ENCODE measurements at regions not wholly inside any gene's neighbourhood (a gene's known extent, or its start where the extent isn't known, plus 50 kb on each side); places are given as distances from the start of the nearest gene placed in this dataset.

DNA sequence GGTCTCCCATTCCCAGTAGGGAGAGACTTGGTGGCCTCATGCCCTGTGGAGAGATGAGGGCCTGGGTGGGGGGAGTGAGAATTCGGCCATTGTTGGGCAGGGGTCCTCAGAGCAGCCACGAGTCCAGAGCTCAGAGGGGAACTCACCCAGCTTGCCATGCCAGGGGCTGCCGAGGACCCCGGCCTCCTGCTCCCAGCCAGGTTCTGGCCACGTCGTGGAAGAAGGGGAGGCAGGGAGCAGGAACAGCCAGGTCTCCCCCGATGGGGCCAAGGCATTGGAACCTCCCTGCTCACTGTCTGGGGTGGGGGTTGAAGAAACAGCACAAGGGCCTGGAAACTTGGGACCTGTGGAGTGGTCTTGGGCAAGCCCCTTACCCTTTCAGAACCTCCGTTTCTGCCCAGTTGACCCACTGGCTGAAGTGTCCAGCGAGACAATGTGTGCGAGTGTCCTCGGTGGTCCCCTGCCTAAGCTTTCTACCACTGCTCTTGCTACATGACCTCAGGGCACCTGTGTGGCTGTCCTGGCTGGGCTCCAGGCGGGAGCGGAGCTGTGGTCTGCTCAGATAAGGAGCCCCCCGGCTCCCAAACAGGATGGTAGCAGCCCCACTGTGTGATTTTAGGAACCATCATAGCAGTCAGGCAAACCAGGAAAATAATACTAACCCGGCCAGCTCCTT, 74.7 kb upstream of the WNT11 start:
- Histone ChIP-seq H3K27me3 (ENCODE audit: control insufficient read depth in 3 of 3, insufficient read depth in 3 of 3, low read length in 2 of 3) (no peaks in the 10 kb centered on the region), H3K36me3 (ENCODE audit: control insufficient read depth in 4 of 4, insufficient read depth in 4 of 4, low read length in 4 of 4) (no peaks in the 10 kb centered on the region), H3K4me1 (ENCODE audit: control insufficient read depth in 5 of 5, insufficient read depth in 5 of 5, low read length in 5 of 5) (peaks cover 0 to 19% (median 0%) of the 10 kb centered on the region in 5 donors), H3K4me3 (no peak overlapping the region), H3K9me3 (ENCODE audit: control insufficient read depth in 4 of 4, insufficient read depth in 3 of 4, low read length in 3 of 4) (no peaks in the 10 kb centered on the region), H3K27ac (ENCODE audit: low read depth in 1 of 2, low read length in 1 of 2) (no peak overlapping the region), H3K9ac (ENCODE audit: insufficient read depth in 1 of 2, low read length in 2 of 2) (no peak overlapping the region)
- ATAC-seq (ENCODE audit: insufficient read depth, low FRiP score) = no peak
- DNase-seq = no peak
- WGBS, 2 donors = 86 to 87% methylated on average over 15 of the region's 15 CpGs
- TF ChIP-seq CTCF (IDR thresholded peaks at IDR 0.05; ENCODE audit: control extremely low read depth, extremely low read depth) = no peak

DNA sequence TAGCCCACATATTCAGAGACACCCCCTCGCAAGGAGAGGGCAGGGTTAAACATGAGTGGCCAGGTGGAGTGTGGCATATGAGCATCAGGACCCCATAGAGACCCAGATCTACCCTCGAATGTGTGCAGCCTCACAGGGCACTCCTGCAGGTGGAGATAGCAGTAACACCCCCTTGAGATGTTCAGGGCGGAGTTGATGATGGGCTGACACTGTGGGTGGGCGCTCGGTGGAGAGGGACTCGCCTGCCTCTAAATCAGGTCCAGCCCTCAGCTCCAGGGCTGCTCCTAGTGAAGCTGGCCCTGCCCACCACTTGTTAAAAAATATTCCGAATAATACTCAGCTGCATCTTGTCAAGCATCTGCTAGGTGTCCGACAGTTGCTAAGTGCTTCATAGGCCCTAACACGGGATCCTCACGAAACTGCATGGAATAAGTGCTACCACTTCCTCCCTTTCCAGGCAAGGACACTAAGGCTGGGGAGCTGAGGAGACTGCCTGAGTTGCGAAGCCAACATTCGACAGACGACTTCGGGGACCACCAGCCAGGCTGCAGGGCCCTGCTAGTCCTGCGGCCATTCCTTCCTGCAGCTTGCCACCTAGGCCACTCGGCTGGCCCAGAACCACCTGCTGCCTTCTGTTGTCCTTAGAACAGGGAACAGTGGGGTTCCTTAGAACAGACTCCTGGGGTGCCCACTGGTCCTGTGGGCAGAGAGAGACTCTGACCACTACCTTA, 74.0 kb upstream of the WNT11 start:
- H3K36me3 ChIP-seq (ENCODE audit: control insufficient read depth in 4 of 4, insufficient read depth in 4 of 4, low read length in 4 of 4) = no peaks in the 10 kb centered on the region
- no peak overlapping the region for H3K27ac ChIP-seq (ENCODE audit: low read depth in 1 of 2, low read length in 1 of 2)
- H3K4me1 ChIP-seq (ENCODE audit: control insufficient read depth in 5 of 5, insufficient read depth in 5 of 5, low read length in 5 of 5) = peaks cover 0 to 19% (median 0%) of the 10 kb centered on the region in 5 donors
- no peak overlapping the region for H3K9ac ChIP-seq (ENCODE audit: insufficient read depth in 1 of 2, low read length in 2 of 2)
- no peak for ATAC-seq (ENCODE audit: insufficient read depth, low FRiP score)
- no peak for TF ChIP-seq CTCF (IDR thresholded peaks at IDR 0.05; ENCODE audit: control extremely low read depth, extremely low read depth)
- peak in 1 of 3 donors; percentile 14 for DNase-seq
- no peaks in the 10 kb centered on the region for H3K9me3 ChIP-seq (ENCODE audit: control insufficient read depth in 4 of 4, insufficient read depth in 3 of 4, low read length in 3 of 4)
- 88 to 89% methylated on average over 16 of the region's 16 CpGs for WGBS, 2 donors
- H3K27me3 ChIP-seq (ENCODE audit: control insufficient read depth in 3 of 3, insufficient read depth in 3 of 3, low read length in 2 of 3) = no peaks in the 10 kb centered on the region
- H3K4me3 ChIP-seq = no peak overlapping the region

DNA sequence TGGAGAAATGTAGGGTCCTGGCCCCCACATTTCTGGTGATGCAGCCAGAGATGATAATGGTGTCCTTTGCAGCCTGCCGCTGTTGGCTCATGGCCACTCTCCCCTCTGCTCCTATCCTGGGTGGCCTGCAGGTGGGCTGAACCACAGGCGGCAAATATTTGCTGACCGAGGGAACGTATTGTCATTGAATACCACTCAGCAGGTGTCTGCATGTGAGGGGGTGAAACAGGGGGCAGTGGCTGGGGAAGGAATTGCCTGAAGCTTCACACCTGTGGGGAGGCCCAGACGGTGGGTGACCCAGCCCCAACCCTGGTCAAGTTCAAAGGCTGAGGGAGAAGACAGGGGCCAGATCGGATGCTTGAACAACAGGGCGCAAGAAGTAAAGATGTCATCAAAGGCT, 73.3 kb upstream of the WNT11 start:
- WGBS, 2 donors = 91 to 92% methylated on average over 7 of the region's 7 CpGs
- no peak for ATAC-seq (ENCODE audit: insufficient read depth, low FRiP score)
- H3K36me3 ChIP-seq (ENCODE audit: control insufficient read depth in 4 of 4, insufficient read depth in 4 of 4, low read length in 4 of 4) = no peaks in the 10 kb centered on the region

More for the DNA sequence above, 73.3 kb upstream of the WNT11 start:
- Histone ChIP-seq H3K4me3 (no peak overlapping the region), H3K27me3 (ENCODE audit: control insufficient read depth in 3 of 3, insufficient read depth in 3 of 3, low read length in 2 of 3) (no peaks in the 10 kb centered on the region), H3K4me1 (ENCODE audit: control insufficient read depth in 5 of 5, insufficient read depth in 5 of 5, low read length in 5 of 5) (peaks cover 0 to 19% (median 0%) of the 10 kb centered on the region in 5 donors), H3K9ac (ENCODE audit: insufficient read depth in 1 of 2, low read length in 2 of 2) (no peak overlapping the region), H3K9me3 (ENCODE audit: control insufficient read depth in 4 of 4, insufficient read depth in 3 of 4, low read length in 3 of 4) (peaks cover 0 to 5% (median 2%) of the 10 kb centered on the region in 4 donors), H3K27ac (ENCODE audit: low read depth in 1 of 2, low read length in 1 of 2) (no peak overlapping the region)
- TF ChIP-seq CTCF (IDR thresholded peaks at IDR 0.05; ENCODE audit: control extremely low read depth, extremely low read depth) = no peak
- no peak for DNase-seq

Measured in lung (tissue), 11 donors.